ENCODE measurements at regions not wholly inside any gene's neighbourhood (a gene's known extent, or its start where the extent isn't known, plus 50 kb on each side); places are given as distances from the start of the nearest gene placed in this dataset.
"Not testable (repeated sequence)": the region's sequence is repeated elsewhere in the genome, so short reads cannot be mapped to it uniquely, and the experiment has no call there.

GRCh38 chr2:219864154-219864553 is 236.7 kb downstream of the SLC4A3 start:
- H3K27me3 Mint-ChIP-seq (ENCODE audit: unreplicated experiment) = peaks cover under 1% of the 10 kb centered on the region
- DNase-seq = no peak
- no peak overlapping the region for H3K27ac Mint-ChIP-seq (ENCODE audit: unreplicated experiment)
- no peaks in the 10 kb centered on the region for H3K36me3 Mint-ChIP-seq (ENCODE audit: unreplicated experiment)
- TF ChIP-seq CTCF (IDR thresholded peaks at IDR 0.05; ENCODE audit: partially characterized antibody, unreplicated experiment) = no peak
- H3K4me1 Mint-ChIP-seq (ENCODE audit: low read depth, unreplicated experiment) = no peaks in the 10 kb centered on the region
- no peak overlapping the region for H3K4me3 Mint-ChIP-seq (ENCODE audit: unreplicated experiment)
- no peaks in the 10 kb centered on the region for H3K9me3 Mint-ChIP-seq (ENCODE audit: unreplicated experiment)

- Mint-ChIP-seq H3K27me3 (ENCODE audit: unreplicated experiment) (peaks cover 2% of the 10 kb centered on the region), H3K36me3 (ENCODE audit: unreplicated experiment) (no peaks in the 10 kb centered on the region), H3K4me1 (ENCODE audit: low read depth, unreplicated experiment) (peaks cover 6% of the 10 kb centered on the region), H3K4me3 (ENCODE audit: unreplicated experiment) (no peak overlapping the region), H3K9me3 (ENCODE audit: unreplicated experiment) (no peaks in the 10 kb centered on the region), H3K27ac (ENCODE audit: unreplicated experiment) (no peak overlapping the region)
- TF ChIP-seq CTCF (IDR thresholded peaks at IDR 0.05; ENCODE audit: partially characterized antibody, unreplicated experiment) = no peak
- DNase-seq = no peak
These were observed 241.2 kb downstream of the SLC4A3 start for GRCh38 chr2:219868635-219869034.

- no peak overlapping the region for H3K27ac Mint-ChIP-seq (ENCODE audit: unreplicated experiment)
- H3K36me3 Mint-ChIP-seq (ENCODE audit: unreplicated experiment) = no peaks in the 10 kb centered on the region
- peaks cover 2% of the 10 kb centered on the region for H3K27me3 Mint-ChIP-seq (ENCODE audit: unreplicated experiment)
- H3K4me1 Mint-ChIP-seq (ENCODE audit: low read depth, unreplicated experiment) = peaks cover 6% of the 10 kb centered on the region
- no peak for TF ChIP-seq CTCF (IDR thresholded peaks at IDR 0.05; ENCODE audit: partially characterized antibody, unreplicated experiment)
- no peak for DNase-seq
- H3K4me3 Mint-ChIP-seq (ENCODE audit: unreplicated experiment) = no peak overlapping the region
- no peaks in the 10 kb centered on the region for H3K9me3 Mint-ChIP-seq (ENCODE audit: unreplicated experiment)
These were observed 242.6 kb downstream of the SLC4A3 start for GRCh38 chr2:219870041-219870440.

GRCh38 chr2:219871351-219871750 is 243.9 kb downstream of the SLC4A3 start:
- Mint-ChIP-seq H3K9me3 (ENCODE audit: unreplicated experiment) (no peaks in the 10 kb centered on the region), H3K27ac (ENCODE audit: unreplicated experiment) (no peak overlapping the region), H3K36me3 (ENCODE audit: unreplicated experiment) (no peaks in the 10 kb centered on the region), H3K4me3 (ENCODE audit: unreplicated experiment) (no peak overlapping the region), H3K4me1 (ENCODE audit: low read depth, unreplicated experiment) (peaks cover 6% of the 10 kb centered on the region), H3K27me3 (ENCODE audit: unreplicated experiment) (peaks cover 4% of the 10 kb centered on the region)
- DNase-seq = no peak
- TF ChIP-seq CTCF (IDR thresholded peaks at IDR 0.05; ENCODE audit: partially characterized antibody, unreplicated experiment) = no peak

- Mint-ChIP-seq H3K4me3 (ENCODE audit: unreplicated experiment) (no peak overlapping the region), H3K36me3 (ENCODE audit: unreplicated experiment) (no peaks in the 10 kb centered on the region), H3K9me3 (ENCODE audit: unreplicated experiment) (no peaks in the 10 kb centered on the region), H3K27ac (ENCODE audit: unreplicated experiment) (no peak overlapping the region), H3K27me3 (ENCODE audit: unreplicated experiment) (peaks cover 2% of the 10 kb centered on the region), H3K4me1 (ENCODE audit: low read depth, unreplicated experiment) (peaks cover 6% of the 10 kb centered on the region)
- no peak for TF ChIP-seq CTCF (IDR thresholded peaks at IDR 0.05; ENCODE audit: partially characterized antibody, unreplicated experiment)
- DNase-seq = no peak
These were observed 247.6 kb downstream of the SLC4A3 start for GRCh38 chr2:219875036-219875435.

GRCh38 chr2:219875986-219876385 is 248.6 kb downstream of the SLC4A3 start:
- H3K27me3 Mint-ChIP-seq (ENCODE audit: unreplicated experiment); H3K9me3 Mint-ChIP-seq (ENCODE audit: unreplicated experiment); H3K4me3 Mint-ChIP-seq (ENCODE audit: unreplicated experiment); H3K36me3 Mint-ChIP-seq (ENCODE audit: unreplicated experiment); H3K4me1 Mint-ChIP-seq (ENCODE audit: low read depth, unreplicated experiment); DNase-seq; H3K27ac Mint-ChIP-seq (ENCODE audit: unreplicated experiment): not testable (repeated sequence)
